GM21717 (cell line): ENCODE measurements at regions not wholly inside any gene's neighbourhood (a gene's known extent, or its start where the extent isn't known, plus 50 kb on each side); places are given as distances from the start of the nearest gene placed in this dataset.

Source experiments
- ATAC-seq: cut with Tn5 transposase; IDR thresholded peaks from one replicate; pipeline ENCODE4 v1.9.1; 2021; ENCODE audit warnings: mild to moderate bottlenecking, moderate library complexity; ENCODE audit not compliant: unreplicated experiment

DNA sequence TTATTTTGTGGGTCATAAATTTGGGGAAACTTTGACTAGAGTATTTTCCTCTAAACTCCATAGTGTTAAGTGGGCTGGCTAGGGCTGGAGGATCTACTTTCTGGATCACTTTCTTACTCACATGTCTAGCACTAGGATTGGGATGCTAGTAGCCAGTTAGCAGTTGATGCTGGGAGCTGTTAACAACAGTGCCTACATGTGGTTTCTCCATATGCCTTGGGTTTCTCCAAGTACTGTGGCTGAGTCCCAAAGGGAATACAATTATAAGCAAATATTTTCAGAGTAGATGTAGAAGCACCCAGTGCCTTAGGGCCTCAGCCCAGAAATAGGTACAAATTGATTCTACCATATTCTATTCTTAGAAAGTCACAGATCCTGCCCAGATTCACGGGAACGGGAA, 1614.9 kb downstream of the ARAP2 start:
- no peak for ATAC-seq

DNA sequence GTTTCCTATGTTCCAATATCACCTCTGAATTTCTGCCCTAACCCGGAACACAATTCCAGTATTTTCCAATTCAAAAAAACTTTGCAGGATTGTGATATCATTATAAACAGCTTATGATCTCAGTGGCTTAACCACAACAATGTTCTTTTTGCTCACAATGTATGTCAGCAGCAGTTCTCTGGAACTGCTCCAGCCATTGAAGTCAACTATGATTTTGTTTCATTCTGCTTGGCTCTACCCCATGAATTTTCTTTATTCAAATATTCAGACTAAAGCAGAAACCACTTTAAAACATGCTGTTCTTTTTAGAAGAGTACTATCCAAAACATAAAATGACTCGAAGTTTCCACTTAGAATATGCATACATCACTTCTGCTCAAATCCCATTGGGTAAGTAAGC, 1611.1 kb downstream of the ARAP2 start:
- no peak for ATAC-seq

DNA sequence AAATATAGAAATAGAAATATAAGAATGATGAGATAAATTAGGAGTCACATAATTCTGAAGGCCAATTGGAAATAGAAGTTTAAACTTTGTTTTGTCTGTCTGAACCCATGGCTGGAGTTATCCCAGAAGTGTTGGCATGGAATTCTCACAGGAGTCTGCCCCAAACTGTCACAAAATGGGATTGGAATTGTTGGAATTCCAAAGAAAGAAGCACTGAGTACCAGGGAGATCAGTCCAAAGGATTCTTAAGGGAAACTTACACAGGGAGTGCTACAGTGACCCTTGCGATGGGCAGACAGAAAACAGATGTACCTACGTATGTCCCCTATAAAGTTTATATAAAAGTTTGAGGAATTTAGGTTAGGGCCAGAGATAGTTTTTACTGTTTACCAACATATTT, 1607.7 kb downstream of the ARAP2 start:
- ATAC-seq: no peak

DNA sequence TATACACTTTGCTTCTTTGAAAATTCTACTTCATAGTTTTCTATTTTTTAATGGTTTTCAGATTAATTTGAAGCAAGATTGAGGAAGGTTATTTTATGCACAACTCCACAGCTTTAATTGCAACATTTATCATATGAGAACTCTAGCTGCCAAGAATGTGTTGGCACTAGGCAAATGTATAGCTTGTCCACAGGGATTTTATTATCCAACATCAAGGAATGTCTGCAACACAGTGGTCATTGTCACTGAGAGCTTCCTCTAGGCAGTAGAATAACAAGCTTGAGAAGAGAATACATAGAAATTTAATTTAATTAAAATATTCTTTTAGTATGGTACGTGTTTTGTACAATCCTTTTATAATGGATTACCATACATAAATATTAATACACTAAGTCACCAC, 1600.8 kb downstream of the ARAP2 start:
- ATAC-seq: no peak

DNA sequence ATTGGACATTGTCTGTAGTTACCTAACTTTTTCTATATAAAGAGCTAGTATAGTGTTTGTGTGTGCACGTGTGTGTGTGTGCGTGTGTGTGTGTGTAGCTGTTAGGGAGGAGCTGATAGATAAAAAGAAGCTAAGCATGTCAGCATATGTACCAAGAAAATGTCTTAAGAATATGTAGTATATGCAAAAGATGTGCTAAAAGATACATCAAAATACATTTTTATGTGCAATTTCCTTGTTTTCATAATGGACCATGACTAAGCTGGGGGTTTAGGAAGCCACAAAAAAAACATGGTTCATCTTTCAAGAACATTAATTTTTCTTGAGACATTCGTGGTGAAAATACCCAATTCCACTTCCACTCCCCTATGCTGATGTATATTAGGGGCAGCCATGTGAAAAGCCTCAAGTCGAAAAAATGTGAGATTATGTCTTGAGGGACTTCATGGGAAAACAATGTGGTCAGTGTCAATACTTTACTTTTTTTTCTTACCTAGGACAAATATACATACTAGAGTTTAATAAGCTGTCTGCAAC, 1599.7 kb downstream of the ARAP2 start:
- no peak for ATAC-seq

DNA sequence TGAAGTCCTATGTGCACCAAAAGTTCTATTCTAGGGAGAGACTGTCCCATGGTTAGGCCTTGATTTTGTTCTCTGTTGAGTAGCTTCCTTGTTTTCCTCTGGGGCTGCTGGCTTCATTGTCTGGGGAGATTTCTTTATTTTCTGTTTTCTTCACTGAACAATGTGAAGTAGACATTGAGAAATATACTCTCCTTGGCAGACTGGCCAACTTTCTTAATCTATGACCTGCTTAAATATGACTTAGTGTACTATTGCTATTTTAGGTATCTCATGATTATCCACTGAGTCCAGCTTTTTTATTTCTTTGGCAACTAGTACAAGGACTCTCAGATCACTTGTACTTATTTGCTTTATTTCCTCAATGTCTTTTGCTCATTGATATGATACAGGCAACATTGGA, 1594.6 kb downstream of the ARAP2 start:
- no peak for ATAC-seq

DNA sequence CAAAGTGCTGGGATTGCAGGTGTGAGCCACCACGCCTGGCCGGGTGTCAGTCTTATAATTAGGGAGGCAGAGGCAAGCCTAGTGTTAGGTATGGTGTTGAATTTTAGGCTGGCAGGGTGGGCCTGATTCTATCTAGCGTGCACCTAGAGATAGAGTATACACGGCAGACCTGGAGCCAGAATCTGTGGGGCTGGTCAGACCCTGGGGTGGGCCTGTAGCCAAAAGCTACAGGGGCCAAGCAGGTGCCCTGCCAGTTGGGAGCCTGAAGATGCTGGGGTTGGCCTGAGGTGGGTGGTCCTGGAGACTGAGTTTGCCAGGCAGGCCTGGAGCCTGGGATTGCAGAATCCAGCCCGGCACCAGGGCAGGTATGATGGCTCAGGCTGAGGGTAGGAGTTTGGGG, 1580.3 kb downstream of the ARAP2 start:
- no peak for ATAC-seq

DNA sequence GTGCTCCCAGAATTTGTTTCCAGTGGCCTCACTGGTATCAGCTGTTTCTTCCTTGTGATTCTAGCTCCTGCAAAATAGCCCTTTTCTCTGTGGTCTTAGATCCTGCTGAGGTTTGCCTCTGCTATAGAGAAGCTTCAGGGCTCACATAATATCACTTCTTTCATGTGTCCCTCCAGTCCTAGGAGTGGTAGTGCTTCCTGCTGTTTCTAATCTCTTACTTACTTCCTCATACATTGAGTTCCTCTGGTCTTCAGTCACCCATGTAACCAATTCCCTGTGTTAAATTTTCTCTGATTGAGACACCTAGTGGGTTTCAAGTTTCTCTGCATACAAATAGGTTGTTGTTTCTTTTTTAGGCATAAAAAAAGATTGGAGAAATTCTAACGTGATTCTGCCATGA, 1567.9 kb downstream of the ARAP2 start:
- no peak for ATAC-seq

DNA sequence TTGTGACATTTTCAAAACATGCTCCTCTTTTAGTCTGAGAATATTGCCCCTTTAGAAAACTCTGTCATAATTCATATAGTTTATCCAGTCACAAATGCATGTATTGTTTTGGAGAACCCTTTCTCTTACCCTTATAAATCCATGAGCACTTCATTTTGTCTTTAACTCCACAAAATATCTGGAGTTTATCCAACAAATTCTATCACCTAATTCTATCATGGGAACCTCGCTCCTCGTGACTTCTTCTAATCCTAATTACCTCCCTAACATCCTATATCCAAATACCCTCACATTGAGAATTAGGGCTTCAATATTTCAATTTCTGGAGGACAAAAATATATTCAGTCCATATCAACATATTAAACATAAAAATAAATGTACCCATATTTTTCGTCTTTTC, 1565.9 kb downstream of the ARAP2 start:
- no peak for ATAC-seq

DNA sequence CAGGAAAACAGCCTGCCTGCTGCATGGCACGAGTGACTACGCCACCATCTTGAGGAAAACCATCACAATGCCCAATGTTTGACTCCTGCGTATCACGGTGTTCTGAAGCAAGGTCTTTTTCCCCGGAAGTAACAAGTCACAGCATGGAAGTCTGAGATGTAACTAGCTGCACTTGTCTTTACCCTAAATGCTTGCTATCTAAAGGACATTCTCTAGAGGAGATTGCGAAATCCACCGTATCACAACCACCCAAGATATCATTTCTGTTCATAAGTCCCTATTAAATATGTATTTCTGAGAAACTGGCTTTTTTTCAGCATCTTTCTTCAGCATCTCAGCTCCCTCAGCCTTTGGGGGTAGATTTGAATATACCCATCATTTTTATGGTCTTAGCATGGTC, 1565.1 kb downstream of the ARAP2 start:
- ATAC-seq: no peak

DNA sequence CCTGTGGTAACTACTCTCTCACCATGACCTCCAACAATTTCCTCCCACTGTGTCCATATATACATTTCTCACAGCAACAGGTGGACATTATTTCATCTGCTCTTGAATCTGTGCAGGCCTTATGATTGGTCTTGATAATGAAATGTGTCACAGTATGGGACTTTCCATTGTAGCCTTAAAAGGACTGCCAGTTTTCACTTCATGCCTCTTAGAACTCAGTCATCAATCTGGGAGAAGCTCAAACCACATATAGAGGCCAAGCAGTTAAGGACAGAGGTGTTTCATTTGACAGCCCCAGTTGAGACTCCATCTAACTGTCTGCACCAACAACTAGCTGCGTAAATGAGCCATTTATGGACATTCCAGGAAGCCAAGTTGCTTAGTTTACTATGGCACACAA, 1534.8 kb downstream of the ARAP2 start:
- ATAC-seq: no peak

DNA sequence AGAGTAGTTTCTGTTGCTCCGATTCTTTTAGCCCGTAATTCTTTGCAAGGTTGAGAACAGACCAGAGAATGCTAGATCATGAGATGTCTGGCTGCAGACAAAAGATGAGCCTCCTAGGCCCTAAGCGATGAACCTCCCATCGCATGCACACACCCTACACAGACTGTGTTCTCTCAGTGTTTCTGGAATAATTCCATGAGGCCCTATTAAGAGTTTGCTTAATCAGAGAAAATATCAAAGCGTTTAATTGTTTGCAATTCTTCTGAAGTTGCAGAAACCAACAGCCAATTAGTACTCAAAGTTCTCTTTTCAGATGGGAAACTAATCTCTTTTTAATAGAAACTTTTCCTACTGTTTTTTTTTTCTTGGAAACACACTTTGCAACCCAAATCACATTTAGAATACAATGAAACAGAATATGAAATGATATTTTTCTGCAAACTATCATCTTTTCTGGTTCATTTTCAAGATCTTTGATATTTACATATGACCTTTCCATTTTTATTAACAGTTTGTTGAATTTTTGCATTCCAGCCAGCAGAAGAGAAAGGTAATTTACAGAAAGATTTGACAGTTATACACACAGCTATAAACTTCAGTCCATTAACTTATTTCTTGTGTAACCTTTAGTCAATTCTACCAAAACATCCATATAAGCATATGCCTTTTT, 1525.6 kb downstream of the ARAP2 start:
- no peak for ATAC-seq

DNA sequence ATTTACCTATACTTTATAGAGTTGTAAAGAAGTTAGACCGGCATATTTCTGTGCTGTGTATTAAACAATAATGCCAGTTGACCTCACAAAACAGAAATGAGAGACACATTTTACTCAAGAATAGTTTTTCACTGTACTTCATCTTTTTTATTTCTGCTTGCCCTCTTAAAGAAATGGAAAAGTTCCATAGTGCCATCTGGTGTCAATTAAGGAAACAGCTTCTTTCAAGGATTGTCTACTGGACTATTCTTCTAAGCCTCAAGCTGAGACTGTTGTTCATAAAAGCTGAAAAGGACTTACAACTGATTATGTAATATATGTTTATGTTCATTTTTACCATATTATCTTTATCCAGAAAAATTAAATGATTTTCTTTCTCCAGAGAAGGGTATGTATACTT, 1523.7 kb downstream of the ARAP2 start:
- ATAC-seq: no peak

DNA sequence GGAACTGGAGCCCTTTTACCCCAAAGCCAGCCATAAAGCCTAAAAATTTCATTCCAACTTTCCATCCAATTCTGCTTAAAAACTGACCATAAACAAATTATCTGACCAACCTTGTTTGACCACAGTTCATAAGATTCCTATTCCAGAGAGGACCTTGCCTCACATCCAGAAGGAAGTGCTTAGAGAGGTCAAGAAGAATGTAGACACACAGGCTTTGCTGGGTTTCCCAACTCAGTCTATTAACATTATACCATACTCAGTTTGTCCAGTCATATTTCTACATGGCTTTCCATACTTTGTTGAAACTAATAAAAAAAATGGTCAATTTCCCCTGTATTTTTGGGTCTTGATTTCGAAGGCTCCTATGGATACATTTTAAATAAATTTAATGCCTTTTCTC, 1522.5 kb downstream of the ARAP2 start:
- ATAC-seq: no peak

DNA sequence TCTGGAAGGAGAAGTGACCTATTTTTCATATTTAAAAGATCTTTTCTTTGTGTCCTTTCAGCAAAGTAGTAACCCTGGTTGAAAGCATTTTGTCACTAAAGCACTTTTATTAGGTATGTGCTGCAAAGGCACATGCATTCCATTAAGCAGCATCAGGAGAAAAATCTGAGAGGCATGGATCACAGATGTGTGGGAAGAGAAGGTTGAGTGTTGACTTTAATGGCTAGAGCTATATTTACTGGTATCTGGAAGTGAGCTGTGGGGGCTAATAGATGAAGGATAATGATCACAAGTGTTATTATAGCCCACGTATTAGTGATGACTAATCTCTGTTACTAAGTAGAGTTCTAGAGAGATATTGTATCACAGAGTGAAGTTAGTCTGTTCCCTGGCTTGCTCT, 1520.7 kb downstream of the ARAP2 start:
- ATAC-seq: no peak

DNA sequence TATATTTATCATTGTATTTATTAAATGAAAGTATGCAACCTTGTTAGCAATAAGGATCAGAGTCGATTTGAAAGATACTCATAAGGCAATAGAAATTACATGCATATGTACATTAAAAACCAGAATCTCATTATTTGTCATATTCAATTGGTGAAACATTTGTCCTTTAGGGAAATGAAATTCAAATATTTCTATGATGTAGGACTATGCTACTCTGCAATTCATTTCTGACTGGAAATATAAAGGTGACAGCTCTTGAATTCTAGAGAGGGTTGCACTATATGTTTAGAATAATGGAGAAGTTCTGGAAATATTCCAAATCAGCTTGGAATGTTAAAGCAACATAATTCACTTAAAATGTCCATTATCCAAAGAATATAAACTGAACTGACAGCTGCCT, 1519.8 kb downstream of the ARAP2 start:
- ATAC-seq: no peak

DNA sequence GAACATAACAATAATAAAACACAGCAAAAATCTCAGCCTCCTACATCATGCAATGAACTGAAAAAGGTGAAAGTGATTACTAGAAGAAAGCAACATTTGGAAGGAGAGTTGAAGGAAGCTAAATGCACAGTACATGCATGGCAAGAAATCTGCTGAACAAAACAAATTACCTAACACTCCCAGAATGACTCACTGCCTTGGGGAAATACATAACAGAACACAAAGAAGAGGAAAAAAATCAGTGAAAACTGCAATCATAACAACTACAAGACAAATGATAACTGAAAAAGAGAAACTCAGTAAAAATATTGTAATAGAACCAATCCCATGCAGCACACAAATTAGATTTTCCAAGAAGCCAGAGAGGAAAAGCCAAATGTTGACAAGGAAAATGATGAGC, 1513.2 kb downstream of the ARAP2 start:
- ATAC-seq: no peak

DNA sequence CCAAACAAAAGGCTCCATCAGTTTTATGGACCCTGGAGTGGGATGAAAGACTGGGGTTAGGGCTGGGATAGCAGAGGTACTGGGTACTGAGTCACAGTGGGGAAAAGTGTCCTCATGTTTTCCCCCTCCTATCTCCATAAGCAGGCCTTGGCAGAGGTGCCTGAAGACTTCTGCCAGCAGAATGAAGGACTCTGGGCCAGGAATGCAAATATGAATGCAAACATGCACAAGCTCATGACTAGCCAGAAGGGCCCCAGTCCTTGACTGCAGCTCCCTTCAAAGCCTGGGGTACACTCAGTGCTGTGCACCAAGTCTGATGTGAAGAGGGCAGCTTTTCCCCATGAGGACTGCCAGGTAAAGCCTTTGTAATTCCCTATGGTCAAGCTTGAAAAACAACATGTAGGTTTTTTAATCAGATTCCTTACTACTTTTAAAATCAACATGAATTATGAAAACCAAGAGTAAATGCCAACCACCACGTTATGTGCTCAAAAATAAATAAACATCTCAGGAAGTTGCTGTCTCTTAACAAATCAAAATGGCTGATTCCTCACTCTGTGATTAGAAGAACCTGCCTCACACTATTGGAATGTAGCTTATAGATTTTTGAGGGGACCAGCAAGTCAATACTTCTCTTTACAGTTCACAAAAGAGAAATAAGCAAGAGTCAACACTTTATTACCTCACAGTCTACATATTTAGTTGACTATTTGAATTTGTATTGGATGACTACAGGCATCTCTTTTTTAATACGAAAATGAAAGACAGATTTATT, 1512.0 kb downstream of the ARAP2 start:
- ATAC-seq: no peak

DNA sequence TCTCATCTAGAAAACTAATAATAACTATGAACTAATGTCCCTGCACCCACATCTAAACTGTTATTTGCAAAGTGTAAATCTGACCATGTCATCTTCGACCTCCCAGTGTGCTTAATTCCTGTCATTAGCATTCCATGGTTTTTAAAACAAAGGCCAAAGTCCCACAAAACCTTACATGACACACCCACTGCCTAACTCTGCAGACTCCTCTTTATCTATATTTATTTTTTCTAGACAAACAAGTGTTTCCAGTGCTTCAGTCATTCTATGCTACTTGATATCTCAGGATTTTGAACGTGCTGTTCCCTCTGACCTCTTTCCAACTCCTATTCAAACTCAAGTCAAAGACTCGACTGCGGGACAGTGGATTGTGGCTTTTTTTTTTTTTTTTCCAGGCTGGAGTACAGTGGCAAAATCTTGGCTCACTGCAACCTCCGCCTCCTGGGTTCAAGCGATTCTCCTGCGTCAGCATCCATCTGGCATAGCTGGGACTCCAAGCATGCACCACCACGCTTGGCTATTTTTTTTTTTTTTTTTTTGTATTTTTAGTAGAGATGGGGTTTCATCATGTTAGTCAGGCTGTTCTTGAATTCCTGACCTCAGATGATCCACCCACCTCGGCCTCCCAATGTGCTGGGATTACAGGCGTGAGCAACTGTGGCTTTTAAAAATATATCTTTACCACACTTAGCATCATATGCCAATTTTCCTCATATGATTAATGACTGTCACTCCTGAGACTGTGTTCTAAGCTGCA, 1511.0 kb downstream of the ARAP2 start:
- no peak for ATAC-seq

DNA sequence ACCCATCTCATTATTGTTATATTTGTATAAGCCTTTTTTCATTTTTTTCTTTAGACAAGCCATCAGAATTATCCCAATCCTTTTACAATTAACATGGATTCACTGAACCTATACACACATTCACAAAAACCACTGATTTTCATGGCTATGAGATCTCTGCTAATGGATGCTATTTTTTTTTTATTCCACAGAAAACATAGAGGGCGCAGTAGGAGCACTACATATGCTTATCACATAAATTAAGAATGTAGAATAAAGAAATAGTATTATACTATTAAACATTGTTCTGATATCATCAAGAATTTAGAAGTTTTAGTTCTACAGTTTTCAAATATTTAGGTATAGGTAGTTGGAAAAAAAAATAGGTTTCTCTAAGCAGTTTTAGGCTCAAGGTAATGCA, 1477.4 kb downstream of the ARAP2 start:
- no peak for ATAC-seq

DNA sequence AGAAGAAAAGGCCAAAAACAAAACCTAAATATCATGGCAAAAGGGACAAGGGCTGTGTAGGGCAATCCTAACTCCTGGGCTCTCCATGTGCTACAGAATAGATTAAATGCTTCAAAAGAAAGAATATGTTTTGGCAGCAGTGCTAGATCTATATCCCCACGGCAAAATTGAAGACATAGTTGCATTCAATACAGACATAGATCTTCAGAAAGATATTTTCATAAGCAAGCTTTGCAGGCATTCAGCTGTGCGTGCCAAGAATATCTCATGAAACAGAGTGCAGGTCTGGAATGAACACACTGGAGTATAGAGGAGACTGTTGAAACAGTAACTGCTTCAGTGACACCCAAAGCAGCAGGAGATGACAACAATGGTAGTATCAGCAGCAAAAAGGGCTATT, 1476.9 kb downstream of the ARAP2 start:
- no peak for ATAC-seq

DNA sequence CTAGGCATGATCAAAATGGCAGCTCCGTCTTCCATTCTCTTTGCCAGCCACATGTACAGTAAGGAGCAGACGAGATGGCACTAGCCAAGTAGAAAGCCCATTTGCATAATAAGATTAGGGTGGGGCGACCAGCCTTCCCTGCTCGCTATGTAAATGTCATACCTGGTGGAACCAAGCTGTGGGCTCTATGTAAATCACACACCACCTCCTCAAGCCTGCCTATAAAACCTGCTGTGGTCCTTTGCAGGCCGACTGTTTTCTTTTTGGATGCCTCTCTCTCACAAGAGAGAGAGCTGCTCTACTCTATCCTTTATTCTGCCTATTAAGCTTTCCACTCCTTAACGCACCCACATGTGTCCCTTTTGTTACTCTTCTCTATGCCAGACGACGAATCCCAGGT, 1472.7 kb downstream of the ARAP2 start:
- ATAC-seq: no peak
